Vagina (tissue), 2 donors: ENCODE measurements at regions not wholly inside any gene's neighbourhood (a gene's known extent, or its start where the extent isn't known, plus 50 kb on each side); places are given as distances from the start of the nearest gene placed in this dataset.

ENCODE experiments used
- CTCF ChIP-seq, 3 experiments: fragments of 450-650 bp in 2 of 3; fragments of 200-600 bp in 1 of 3; sonication (generic) in 1 of 3; IDR thresholded peaks; one replicate each; pipeline ENCODE4 v1.5.1; 2017 to 2019; ENCODE audit warnings: antibody characterized with exemption in 3 of 3, mild to moderate bottlenecking in 2 of 3, moderate library complexity in 2 of 3
- POLR2AphosphoS5 ChIP-seq, 2 donors: sonication (generic); formaldehyde crosslinking; IDR thresholded peaks; one replicate each; pipeline ENCODE4 v1.9.0; 2017; ENCODE audit warnings: antibody characterized with exemption in 2 of 2, mild to moderate bottlenecking in 2 of 2, low read depth in 1 of 2; ENCODE audit not compliant: insufficient read depth in 1 of 2

GRCh38 chr2:217096474-217097225 is 236.8 kb upstream of the TNP1 start:
- no peak for TF ChIP-seq POLR2AphosphoS5 (IDR thresholded peaks at IDR 0.05; ENCODE audit: insufficient read depth in 1 of 2, low read depth in 1 of 2)
- no peak for TF ChIP-seq CTCF (IDR thresholded peaks at IDR 0.05)
